Activated T-cell treated with anti-CD3 and anti-CD28 coated beads for 48 hours (primary cell): ENCODE measurements at regions not wholly inside any gene's neighbourhood (a gene's known extent, or its start where the extent isn't known, plus 50 kb on each side); places are given as distances from the start of the nearest gene placed in this dataset.

ENCODE experiments used
- DNase-seq: peaks from one replicate; pipeline ENCODE4 v3.0.0-alpha.2; 2020; ENCODE audit warnings: low read depth

DNA sequence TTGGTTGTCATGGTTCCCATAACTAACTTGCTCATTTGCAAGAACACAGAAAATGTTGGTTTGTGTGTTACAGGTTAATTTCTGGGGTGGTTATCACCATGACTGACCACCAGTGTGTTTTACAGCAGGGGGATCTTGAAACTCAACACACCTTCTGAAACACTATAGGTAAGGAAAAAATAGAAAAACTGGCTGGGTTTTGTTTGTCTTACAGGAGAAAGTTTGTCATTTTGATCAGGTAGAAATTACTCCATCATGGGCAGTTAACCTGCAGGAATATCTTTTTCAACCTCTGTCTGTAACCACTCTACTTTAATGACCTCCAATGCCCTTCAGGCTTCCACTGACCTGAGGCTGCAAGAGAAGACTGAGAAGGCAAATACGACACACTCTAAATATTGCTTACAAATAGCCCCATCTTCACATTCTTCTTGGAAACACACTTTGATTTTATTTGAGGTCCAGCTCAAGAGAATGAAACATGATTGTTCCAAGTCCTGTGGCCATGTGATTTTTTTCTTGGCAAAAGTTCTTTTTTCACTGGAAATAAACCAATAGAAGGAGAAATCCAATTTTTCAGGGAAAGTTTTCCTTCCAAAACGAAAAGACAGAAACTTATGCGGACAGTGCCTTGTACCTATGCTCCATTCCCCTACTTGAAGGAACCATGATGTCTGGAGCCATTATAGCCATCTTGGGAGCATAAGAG is 428.7 kb upstream of the SALL1 start:
- no peak for DNase-seq

DNA sequence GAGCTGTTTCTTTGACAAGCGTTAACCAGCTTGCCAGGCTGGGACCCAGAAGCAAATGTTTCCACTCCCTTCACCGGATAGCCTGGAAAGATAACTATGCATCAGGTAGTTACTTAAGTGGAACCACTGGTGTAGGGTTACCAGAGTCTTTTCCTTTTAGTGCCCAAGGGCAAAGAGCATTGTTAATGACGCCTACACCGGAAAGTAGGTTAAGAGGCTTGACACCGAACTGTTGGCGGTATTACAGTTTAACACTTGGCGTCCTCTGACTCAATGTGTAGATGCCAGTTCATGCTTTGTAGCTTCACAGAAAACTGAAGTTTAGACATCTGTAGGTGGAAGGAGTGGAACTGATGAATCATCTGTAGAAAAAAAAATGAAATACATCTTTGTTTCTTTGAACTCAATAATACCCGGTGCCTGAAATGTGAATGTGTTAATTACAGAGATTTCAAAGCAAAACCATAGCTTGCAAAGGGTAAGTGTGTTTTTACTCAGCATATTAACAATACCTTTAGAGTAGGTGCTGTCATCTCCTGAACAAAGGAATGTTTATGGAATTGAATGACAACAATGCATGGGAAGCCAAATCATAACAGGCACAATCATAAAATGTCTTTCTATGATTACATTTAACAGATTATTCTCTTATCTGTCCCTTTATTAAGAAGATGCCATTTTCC is 426.7 kb upstream of the SALL1 start:
- DNase-seq: no peak

DNA sequence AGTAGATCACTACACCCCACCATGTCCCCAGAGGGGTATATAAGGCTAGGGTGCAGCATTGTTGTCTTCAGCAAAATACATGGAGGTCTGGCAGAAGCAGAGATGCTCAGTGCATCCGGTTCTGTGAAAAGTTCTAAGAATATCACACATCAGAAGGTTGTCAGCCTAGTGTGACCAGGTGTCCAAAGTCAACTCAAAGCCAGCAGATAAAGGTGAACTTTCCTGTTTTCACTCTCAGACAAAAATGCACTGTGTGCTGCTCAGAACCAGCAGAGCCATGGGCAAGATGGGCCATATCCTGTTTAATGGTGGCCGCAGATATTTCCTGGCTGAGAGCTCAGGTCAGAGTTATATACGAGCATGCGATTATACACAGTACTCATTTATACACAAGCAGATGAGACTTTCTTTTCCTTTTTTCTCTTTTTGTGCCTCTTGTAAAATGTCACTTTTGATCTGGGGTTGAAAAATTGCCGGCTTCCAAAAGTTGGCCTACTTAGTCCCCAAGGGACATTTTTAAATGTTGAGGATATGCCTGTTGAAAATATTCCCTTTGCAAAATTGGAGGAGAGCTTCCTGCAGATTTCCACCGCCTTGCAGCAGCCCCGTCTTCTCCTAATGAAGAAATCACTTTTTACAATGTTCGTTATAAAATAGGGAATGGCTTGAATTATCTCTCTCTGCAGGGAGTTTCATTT is 425.6 kb upstream of the SALL1 start:
- no peak for DNase-seq

DNA sequence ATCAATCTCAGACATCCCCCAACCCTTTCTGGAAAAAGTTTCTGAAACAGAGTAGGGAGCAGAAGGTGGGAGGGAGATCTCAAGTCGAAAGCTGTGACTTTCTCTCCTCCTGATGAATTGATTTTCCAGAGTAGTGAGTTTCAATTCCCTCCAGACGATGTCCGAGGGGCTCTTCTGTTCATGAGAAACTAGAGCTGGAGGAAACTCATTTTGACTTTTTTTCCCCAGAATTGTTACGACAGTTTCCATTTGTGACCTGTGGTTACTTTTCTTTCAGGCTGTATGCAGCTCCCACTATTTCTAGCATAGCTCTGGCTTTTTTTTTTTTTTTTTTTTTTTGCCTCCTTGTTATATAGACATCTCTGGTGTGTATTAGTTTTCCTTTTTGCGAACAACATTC is 422.1 kb upstream of the SALL1 start:
- no peak for DNase-seq

DNA sequence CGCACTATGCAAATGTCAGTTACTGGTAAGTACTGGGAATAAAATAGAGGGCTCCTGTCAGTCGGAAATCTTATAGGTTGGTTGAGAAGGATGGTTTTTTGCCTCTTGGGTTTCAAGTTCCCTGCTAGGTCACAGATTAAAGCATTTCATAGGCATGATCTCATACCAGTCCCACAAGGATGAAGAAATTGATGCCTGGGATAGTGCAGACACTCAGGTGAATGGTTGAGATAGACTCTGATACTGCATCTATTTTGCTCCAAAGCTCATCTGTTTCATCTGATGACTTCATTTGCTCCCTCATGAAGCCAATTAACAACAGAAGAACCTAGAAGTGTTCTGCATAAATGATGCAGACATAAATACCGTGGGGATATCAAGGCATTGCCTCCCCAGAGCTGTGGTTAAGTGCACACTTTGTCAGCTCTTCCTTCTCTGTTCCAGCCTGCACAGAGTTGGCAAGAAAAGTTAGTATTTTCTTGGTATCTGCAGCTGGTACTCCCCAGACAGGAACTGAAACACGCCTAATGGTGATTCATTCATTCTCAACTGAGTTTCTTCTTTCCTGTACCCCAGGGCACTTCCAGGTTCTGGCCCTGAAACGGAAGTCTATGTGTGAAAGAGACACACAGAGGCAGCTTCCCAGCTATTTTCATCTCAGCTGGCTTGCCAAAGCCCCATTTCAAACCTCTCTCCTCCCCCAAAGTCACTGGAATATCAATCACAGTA is 418.3 kb upstream of the SALL1 start:
- DNase-seq: no peak

DNA sequence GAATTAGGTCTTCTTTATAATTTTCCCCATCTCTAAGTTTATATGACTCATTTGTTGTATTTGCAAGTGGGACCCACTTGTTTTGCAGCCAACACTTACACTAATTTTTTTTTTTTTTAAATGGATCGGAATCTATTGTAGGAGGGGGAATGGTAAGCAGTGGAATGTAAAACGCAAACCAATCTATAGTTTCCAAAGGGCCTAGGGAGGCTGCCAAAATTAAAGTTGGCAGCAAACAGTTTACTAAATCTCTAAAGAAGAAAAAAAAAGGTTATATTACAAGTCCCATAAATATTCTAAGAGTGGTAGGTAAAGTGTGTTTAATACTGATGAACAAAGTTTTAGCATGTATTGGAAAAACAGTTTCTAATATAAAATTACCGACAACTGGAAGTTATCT is 416.8 kb upstream of the SALL1 start:
- no peak for DNase-seq

DNA sequence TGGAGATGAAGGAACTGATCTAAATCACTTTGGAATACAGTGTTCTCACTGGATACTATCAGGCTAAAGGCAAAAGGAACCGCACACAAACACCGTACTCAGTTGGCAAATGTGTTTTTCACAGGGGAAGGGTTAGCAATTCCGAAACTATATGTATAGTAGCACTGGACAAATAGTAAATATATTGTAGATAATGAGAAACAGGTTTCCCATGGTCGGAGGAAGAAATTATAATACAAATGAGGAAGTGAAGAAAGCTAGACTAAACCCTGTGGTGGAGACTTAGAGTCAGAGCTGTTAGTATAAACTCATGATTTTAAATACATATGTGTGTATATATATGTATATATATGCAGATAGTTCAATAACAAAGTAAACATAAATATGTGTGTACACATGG is 414.1 kb upstream of the SALL1 start:
- no peak for DNase-seq

DNA sequence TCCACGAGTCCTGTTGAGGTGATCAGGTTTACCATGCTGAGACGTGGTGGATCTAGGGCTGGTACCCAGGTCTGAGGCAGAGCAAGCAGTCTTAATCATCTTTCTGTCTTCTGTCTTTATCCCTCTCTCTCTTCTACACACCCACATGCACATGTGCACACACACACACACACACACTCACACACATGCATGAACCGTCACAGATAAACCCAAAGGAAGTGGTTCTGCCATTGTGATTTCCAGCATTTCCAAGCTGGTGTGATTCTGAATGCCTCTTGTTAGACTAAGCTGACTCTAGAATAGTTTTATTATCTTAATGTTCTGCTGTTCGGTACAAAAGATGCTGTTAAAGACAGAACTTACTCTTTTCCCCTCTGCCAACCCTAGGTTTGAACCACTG is 411.8 kb upstream of the SALL1 start:
- no peak for DNase-seq

DNA sequence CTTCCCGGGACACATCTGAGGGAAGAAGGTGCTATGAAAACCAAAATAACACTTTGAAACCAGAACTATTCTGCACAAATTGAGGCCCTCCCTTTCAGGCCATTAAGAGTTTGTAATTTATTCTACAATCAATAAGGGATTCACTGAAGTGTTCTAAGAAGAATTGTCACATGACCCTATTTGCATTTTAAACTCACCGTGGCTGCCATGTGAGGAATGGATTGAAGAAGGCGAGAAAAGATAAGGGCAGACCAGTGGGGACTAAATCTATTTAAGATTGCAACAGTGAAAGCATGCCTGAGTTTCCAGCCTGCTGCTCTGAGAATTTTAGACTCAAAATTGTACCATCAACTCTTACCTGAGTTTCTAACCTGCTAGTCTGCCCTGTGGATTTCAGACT is 408.8 kb upstream of the SALL1 start:
- DNase-seq: no peak

DNA sequence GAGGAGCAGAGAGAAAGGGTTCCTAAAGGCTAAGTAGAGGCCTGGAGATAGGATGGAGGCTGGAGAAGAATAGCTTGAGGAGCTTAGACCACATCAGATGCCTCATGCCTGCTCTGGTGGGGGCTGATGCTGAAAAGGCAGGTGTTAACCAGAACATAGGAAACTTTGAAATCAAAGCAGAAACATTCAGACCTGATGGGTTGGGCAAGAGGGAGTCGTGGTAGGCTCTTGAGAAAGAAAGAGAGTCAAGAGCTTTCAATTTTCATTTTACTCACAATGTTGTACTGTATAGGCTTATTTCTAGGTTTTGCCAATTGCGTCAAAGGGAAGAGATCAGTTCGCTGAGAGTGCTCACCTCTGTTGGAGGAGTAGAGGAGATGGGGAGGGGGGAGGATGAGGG is 406.6 kb upstream of the SALL1 start:
- no peak for DNase-seq

DNA sequence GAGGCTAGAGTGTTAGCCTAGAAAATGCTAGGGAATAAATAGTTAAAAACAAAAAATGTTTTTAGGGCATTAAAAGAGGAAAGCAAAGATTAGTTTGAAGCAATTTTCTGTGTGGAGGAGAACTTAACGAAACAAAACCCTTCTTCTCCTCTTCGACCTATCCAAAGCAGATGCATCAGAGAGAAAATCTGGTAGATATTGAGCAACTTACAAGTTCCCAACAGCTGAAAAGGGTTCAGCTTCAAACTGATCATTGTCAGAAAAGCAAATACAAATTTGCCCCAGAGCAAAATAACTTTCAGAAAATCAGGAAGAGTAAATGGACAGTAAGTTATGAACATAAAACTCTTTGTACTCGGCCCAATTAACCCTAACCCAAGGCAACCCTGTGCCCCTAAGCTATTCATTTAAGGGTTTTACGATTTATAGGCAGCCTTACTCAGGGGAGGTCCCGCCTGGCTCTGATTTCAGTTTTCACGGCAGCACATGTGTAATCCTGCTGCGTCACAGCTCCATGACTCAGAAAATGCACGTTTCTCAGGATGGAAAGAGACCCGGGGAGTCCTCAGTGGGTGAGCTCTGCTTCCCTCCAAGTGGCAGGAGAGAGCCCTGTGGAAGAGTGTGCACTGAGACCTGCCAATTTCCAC is 405.7 kb upstream of the SALL1 start:
- DNase-seq: no peak

DNA sequence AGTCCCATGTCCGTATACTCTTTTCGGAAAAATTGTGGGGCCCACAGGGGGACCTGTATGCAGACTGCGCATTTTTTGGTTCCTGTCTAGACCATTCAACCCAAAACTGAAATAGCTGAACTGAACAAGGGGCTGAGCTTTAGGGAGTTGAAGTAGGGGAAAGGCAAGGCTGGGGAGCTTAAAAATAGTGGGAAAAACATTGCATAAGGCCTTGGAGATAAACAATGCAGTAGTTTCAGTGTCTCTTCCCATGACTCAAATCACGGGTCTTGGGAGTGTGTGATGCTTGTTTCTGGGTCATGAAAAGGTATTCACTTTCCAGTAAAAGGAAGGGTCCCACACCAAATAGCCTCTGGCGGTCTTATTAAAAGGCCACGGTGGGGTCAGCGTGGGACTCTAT is 402.8 kb upstream of the SALL1 start:
- DNase-seq: no peak

DNA sequence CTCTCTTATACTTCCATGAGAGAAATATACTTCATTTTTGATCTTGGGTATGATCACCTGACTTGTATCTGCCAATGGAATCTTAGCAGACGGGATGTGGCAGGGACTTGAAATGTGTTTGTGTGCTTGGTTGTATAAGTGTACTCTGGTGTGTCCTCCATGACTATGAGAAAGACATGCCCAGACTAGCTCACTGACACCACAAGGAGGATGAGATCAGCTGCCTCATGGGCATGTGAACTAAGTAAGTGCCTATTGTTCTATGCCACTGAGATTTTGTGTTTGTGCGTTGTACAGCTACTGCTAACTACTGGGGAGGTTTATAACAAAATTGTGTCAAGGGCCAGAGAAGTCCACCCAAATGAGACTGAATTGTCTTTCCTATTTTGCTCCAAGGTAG is 402.2 kb upstream of the SALL1 start:
- DNase-seq: no peak

DNA sequence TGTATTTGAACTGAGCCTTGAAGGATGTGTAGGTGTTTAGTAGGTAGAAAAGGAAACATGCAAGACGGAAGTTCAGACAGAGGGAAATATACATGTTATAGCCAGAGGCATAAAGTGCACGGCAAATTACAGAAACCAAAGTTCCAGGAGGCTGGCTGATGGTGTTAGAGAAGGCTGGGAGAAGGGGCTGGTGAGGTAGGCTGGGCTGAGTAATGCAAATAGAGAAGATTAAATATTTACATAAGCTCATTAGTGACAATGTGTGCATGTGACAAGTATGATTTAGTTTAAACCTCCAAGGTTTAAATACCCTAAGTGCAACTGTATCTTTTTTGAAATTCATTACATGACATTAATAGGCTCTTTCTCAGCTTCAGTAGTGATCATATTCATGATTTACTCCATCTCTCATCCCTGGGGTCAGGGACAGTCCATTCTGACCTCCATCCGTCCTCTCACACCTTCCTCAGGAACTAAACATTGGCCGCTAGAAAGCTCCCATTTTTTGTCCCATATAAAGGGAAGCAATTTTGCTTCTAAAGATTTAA is 399.8 kb upstream of the SALL1 start:
- no peak for DNase-seq

DNA sequence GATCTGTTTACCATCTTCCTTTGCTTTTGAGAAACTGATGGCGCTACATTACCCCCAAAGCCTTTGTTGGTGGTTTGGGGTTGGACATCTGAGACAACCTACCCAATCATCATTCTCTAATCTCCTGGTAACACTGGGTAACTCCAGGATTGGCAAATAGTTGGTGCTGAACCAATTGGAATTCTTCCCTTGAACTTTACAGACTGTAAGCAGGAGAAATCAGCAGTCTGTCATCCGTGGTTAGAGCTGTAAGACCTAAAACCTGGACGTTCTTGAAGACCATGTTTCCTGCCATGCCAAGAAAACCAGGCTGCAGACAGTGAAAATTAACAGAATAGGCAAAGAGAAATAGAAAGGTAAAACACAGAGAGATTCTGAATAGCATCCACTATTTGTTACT is 398.8 kb upstream of the SALL1 start:
- DNase-seq: no peak

DNA sequence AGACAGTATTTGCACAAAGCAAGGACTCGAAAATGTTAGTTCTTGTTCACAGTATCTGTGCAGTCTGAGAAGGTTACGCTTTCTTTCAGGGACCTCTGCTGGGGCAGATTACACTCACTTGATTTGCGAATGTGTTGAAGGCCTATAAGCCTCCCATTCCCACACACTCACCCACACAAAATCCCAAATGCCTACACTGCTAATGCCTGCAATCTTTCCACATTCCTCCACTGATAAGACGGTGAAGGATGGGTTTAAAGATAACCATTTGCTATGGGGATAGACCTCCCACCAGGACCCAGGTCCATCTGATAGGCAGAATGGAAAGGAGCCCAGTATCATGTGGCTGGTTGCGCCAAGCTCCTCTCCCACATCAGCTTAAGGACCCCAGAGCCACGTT is 394.9 kb upstream of the SALL1 start:
- no peak for DNase-seq

DNA sequence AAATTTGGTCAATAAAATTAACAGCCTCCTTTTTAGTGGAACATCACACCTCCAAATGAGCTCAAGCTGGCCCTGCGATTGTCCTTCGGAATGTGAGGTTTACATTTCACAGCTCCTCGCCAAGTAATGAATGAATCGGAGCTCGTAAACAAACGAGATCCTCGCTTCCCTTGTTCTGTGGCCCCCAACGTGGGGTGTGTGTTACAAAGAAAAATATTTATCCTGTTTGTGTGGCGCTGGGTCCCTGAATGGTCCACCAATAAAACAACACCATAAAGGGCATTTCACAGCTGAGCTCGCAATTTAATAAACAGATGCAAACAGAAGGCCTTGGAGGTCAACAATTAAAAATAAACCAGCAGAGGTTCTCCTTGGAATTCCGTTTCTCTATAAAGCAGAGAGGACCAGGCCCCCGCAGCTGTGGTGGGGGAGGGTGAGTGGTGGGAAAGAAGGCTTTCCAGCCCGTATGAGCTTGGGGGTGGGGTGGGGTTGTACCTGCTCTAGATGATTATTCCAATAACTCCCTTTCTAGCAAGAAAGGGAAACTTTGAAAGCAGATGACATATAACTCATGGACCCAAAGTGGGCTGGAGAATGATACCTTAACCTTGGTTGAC is 393.9 kb upstream of the SALL1 start:
- DNase-seq: no peak

DNA sequence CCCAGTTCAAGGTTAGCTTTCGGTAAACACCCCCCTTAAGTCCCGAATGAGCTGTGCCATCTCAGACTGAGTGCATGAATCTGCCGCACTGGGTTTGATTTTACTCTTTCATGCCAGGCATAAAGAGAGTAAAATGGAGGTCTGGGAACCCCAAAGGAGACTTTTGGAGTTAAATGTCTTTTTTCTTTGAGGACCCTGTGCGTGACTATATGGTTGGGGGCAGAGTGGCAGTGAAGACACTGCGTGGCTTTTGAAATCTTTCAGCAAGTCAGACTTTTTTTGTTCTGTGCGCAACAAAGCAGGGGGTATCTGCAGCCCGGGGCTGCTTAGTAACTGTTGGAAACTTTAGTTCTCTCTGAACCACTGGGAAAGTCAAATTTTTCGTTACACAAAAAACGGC is 392.9 kb upstream of the SALL1 start:
- no peak for DNase-seq

DNA sequence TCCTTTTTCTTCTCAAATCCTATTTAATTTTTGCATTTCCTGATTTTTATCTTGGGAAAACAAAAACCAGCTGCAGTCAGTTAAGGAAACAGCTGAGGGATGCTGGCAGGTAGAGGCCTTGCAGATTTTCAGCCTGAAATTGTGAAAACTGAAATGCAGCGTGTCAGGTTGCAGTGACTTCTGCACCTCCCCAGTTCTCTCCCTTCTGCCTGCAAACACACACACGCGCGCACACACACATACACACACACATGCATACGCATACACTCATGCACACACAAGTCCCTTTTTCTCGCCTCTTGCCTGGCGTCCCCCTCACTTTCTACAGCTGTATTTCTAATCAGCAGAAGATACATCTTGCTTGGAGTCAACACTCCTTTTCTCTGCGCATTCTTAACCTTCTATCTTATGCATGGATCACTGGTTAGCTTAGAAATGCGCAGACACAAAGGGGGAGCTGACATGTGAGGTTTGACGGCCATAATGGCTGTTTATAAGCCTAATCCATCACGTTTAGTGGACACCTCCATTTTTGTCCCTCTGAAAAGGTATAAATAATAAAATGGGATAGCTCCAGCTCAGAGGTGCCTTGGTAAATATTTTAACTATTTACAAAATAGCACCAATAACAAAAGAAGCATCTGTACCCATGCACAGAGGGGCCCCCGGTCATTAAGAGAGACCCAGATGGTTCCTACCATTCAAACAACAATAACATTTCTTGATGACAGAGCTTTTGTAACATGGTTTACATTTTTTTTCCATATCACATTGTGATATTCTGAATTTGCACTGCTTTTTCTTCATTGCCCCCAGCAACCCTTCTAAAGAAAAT is 392.1 kb upstream of the SALL1 start:
- no peak for DNase-seq

DNA sequence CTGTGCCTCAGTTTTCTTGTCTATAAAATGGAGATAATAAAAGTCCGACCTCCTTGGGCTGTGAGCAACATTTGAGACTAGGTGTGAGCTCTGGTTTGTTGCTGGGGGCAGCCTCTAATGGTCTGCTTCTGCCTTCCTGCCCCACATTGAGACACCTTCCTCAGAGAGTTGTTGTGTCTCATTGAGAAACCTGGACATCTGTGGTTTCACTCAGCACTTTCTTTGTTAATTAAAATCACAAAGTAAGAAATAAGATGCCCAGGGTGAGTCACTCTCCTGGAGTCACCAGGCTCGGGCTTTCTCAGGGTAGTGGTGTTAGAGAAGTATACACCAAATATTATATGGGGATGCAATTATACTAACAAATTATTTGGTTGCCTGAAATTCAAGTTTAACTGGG is 389.2 kb upstream of the SALL1 start:
- DNase-seq: no peak
